Activated T-cell treated with anti-CD3 and anti-CD28 coated beads, Interleukin-2, amount 50 U/mL, for 72 hours (primary cell): ENCODE measurements at regions not wholly inside any gene's neighbourhood (a gene's known extent, or its start where the extent isn't known, plus 50 kb on each side); places are given as distances from the start of the nearest gene placed in this dataset.

Experiments used
- ATAC-seq, 2 donors: fragments of 150-1000 bp; cut with Tn5 transposase; replicated peaks in 1 of 2; 2 replicates each; pipeline ENCODE4 v1.10.0; 2021; ENCODE audit warnings: moderate library complexity in 2 of 2, mild to moderate bottlenecking in 1 of 2
- DNase-seq, 2 donors: peaks; one replicate each; pipeline ENCODE4 v3.0.0; 2021 to 2022; ENCODE audit warnings: mixed read lengths in 1 of 2
- H3K27ac Mint-ChIP-seq: one replicate; pipeline ENCODE4 v1.8.0; 2022; ENCODE audit warnings: mild to moderate bottlenecking, moderate library complexity, mixed read lengths
- H3K27me3 Mint-ChIP-seq: one replicate; pipeline ENCODE4 v1.8.0; 2022; ENCODE audit warnings: low read depth, mixed read lengths
- H3K36me3 Mint-ChIP-seq, 2 donors: one replicate each; pipeline ENCODE4 v1.8.0; 2022; ENCODE audit warnings: mixed read lengths in 2 of 2, mild to moderate bottlenecking in 1 of 2; ENCODE audit not compliant: insufficient read depth in 2 of 2
- H3K4me1 Mint-ChIP-seq: one replicate; pipeline ENCODE4 v1.8.0; 2022; ENCODE audit warnings: low read depth, mixed read lengths
- H3K4me3 Mint-ChIP-seq, 2 donors: one replicate each; pipeline ENCODE4 v1.8.0; 2022; ENCODE audit warnings: mild to moderate bottlenecking in 2 of 2, mixed read lengths in 2 of 2, moderate library complexity in 2 of 2
- H3K9me3 Mint-ChIP-seq, 2 donors: one replicate each; pipeline ENCODE4 v1.8.0; 2022; ENCODE audit warnings: mixed read lengths in 2 of 2

GRCh38 chr11:70646272-70647049 lies 248.1 kb downstream of the CTTN start:
- H3K27ac Mint-ChIP-seq = no peak overlapping the region
- no peaks in the 10 kb centered on the region for H3K36me3 Mint-ChIP-seq
- no peaks in the 10 kb centered on the region for H3K4me1 Mint-ChIP-seq
- DNase-seq (no peak), ATAC-seq (no peak)
- H3K4me3 Mint-ChIP-seq = no peak overlapping the region
- no peaks in the 10 kb centered on the region for H3K9me3 Mint-ChIP-seq
- peaks cover 27% of the 10 kb centered on the region for H3K27me3 Mint-ChIP-seq

GRCh38 chr11:70647188-70648166 lies 249.1 kb downstream of the CTTN start:
- Mint-ChIP-seq H3K4me3 (no peak overlapping the region), H3K27me3 (peaks cover 27% of the 10 kb centered on the region), H3K4me1 (no peaks in the 10 kb centered on the region), H3K27ac (no peak overlapping the region), H3K36me3 (no peaks in the 10 kb centered on the region), H3K9me3 (no peaks in the 10 kb centered on the region)
- ATAC-seq (no peak), DNase-seq (no peak)

DNA sequence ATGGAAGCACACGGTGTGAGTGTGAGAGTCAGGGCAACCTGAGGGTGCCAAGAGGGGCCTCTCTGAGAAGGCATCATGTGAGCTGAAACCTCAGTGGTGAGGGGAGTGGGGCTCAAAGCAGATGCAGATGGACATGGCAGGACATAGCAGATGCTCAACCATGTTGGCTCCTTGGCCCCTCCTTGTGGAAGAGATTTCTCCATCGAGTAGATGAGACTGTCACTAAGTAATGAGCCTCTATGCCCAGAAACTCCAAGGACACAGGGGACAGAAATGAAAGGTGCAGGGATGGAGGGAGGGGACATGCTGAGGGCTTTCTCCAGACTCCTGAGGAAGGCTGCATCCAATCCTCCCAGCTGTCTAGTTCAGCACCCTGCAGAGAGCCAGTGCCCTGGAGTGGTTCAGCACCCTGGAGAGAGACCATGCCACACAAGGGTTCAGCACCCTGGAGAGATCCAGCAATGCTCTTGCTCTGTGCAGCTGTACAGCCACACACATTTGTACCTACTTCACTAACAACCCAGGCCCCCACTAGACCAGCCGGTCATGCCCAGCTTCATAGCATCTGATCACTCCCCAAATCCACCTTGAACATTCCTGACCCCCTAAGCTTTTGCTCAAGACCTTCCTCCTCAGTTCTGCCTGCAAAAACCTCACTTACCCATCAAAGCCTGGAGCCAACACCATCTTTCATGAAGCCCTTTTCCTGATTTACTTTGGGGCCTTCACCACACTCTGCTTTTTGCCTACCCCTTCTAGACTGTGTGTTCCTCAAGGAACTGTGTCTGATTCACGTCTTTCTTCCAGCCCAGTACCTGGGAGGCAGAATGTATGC lies 252.0 kb downstream of the CTTN start:
- ATAC-seq = peak in 1 of 2 donors; percentile 32

DNA sequence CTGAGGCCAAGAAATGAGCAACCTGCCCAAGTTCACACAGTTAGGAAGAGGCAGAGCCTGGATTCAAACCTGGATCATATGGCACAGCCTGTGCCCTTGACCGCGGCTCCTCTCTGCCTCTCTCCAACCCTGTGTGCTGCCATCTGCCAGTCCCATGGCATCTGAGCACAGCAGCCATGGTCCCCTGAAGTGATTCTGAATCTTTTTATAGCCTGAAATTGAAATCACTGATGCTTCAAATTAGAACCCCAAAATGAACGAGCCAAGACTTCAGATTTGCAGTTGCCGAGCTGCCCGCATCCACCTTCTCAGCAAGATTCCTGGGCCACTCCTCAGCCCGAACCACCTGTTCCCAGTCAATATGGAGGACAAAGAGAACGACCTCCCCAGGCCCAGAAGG lies 252.7 kb downstream of the CTTN start:
- ATAC-seq = no peak
- Mint-ChIP-seq H3K27me3 (peaks cover 6% of the 10 kb centered on the region), H3K9me3 (no peaks in the 10 kb centered on the region), H3K4me3 (no peak overlapping the region), H3K4me1 (no peaks in the 10 kb centered on the region), H3K36me3 (no peaks in the 10 kb centered on the region), H3K27ac (no peak overlapping the region)
- DNase-seq = no peak

More for the DNA sequence above, 252.0 kb downstream of the CTTN start:
- H3K27me3 Mint-ChIP-seq = peaks cover 8% of the 10 kb centered on the region
- DNase-seq = peak; percentile 41 to 46
- no peaks in the 10 kb centered on the region for H3K36me3 Mint-ChIP-seq
- H3K4me3 Mint-ChIP-seq = no peak overlapping the region
- no peaks in the 10 kb centered on the region for H3K4me1 Mint-ChIP-seq
- no peaks in the 10 kb centered on the region for H3K9me3 Mint-ChIP-seq
- H3K27ac Mint-ChIP-seq = no peak overlapping the region

DNA sequence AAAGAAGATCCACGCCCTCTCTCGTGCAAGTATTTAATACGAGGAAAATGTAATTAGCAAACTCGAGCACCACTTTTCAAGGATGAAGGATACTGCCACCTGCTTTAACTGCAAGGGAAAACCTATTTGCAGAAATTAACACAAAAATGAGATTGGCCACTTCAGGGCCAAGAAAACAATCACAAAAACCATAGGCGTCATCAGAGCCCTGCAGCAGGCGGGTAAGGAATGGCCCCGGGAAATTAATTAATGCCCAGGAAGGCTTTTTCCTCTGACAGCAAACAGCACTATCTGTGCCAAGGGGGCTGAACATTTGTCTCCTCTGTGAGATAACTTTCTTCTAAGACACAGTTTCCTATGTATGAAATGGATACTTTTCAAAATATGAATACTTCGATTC lies 255.7 kb downstream of the CTTN start:
- ATAC-seq (no peak), DNase-seq (no peak)
- no peaks in the 10 kb centered on the region for H3K9me3 Mint-ChIP-seq
- H3K36me3 Mint-ChIP-seq = no peaks in the 10 kb centered on the region
- no peak overlapping the region for H3K4me3 Mint-ChIP-seq
- no peaks in the 10 kb centered on the region for H3K4me1 Mint-ChIP-seq
- no peak overlapping the region for H3K27ac Mint-ChIP-seq
- peaks cover 18% of the 10 kb centered on the region for H3K27me3 Mint-ChIP-seq

- no peaks in the 10 kb centered on the region for H3K4me1 Mint-ChIP-seq
- H3K4me3 Mint-ChIP-seq = no peak overlapping the region
- peaks cover 32% of the 10 kb centered on the region for H3K27me3 Mint-ChIP-seq
- no peaks in the 10 kb centered on the region for H3K9me3 Mint-ChIP-seq
- no peak overlapping the region for H3K27ac Mint-ChIP-seq
- ATAC-seq = no peak
- H3K36me3 Mint-ChIP-seq = no peaks in the 10 kb centered on the region
- DNase-seq = no peak
Observed at GRCh38 chr11:70655816-70656215, 257.5 kb downstream of the CTTN start.

- Mint-ChIP-seq H3K27ac (no peak overlapping the region), H3K36me3 (no peaks in the 10 kb centered on the region), H3K27me3 (peaks cover 37% of the 10 kb centered on the region), H3K4me3 (no peak overlapping the region), H3K4me1 (no peaks in the 10 kb centered on the region), H3K9me3 (no peaks in the 10 kb centered on the region)
- DNase-seq (no peak), ATAC-seq (no peak)
Observed at GRCh38 chr11:70656252-70656651, 257.9 kb downstream of the CTTN start.

- DNase-seq (no peak), ATAC-seq (no peak)
- H3K9me3 Mint-ChIP-seq = no peaks in the 10 kb centered on the region
- no peaks in the 10 kb centered on the region for H3K4me1 Mint-ChIP-seq
- H3K4me3 Mint-ChIP-seq = no peak overlapping the region
- no peaks in the 10 kb centered on the region for H3K36me3 Mint-ChIP-seq
- H3K27ac Mint-ChIP-seq = no peak overlapping the region
- peaks cover 55% of the 10 kb centered on the region for H3K27me3 Mint-ChIP-seq
Observed at GRCh38 chr11:70660059-70660888, 261.9 kb downstream of the CTTN start.

DNA sequence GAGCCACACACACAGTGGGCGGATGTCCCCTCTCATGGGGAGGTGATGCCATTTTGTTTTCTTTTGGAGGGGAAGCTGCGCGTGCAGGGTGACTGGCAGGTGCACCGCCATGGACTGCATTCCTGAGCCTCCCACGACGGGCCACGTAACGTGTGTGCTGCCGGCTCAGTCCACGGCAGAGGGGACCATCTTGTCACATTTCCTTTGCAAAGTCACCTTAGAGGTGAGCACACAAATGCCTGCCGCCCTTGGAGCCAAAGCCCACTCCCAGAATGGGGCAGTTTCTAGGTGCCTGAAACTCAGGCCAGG lies 262.5 kb downstream of the CTTN start:
- Mint-ChIP-seq H3K27ac (no peak overlapping the region), H3K4me3 (no peak overlapping the region), H3K36me3 (no peaks in the 10 kb centered on the region), H3K4me1 (no peaks in the 10 kb centered on the region), H3K9me3 (no peaks in the 10 kb centered on the region), H3K27me3 (peaks cover 56% of the 10 kb centered on the region)
- DNase-seq (no peak), ATAC-seq (no peak)

GRCh38 chr11:70661761-70662501 lies 263.6 kb downstream of the CTTN start:
- H3K9me3 Mint-ChIP-seq = no peaks in the 10 kb centered on the region
- H3K36me3 Mint-ChIP-seq = no peaks in the 10 kb centered on the region
- H3K4me3 Mint-ChIP-seq = no peak overlapping the region
- H3K27ac Mint-ChIP-seq = no peak overlapping the region
- H3K4me1 Mint-ChIP-seq = no peaks in the 10 kb centered on the region
- peaks cover 53% of the 10 kb centered on the region for H3K27me3 Mint-ChIP-seq
- no peak for ATAC-seq
- no peak for DNase-seq

- no peak for ATAC-seq
- H3K27ac Mint-ChIP-seq = no peak overlapping the region
- no peaks in the 10 kb centered on the region for H3K4me1 Mint-ChIP-seq
- H3K9me3 Mint-ChIP-seq = no peaks in the 10 kb centered on the region
- H3K36me3 Mint-ChIP-seq = no peaks in the 10 kb centered on the region
- H3K4me3 Mint-ChIP-seq = no peak overlapping the region
- H3K27me3 Mint-ChIP-seq = peaks cover 52% of the 10 kb centered on the region
- DNase-seq = no peak
Observed at GRCh38 chr11:70662691-70663098, 264.4 kb downstream of the CTTN start.

DNA sequence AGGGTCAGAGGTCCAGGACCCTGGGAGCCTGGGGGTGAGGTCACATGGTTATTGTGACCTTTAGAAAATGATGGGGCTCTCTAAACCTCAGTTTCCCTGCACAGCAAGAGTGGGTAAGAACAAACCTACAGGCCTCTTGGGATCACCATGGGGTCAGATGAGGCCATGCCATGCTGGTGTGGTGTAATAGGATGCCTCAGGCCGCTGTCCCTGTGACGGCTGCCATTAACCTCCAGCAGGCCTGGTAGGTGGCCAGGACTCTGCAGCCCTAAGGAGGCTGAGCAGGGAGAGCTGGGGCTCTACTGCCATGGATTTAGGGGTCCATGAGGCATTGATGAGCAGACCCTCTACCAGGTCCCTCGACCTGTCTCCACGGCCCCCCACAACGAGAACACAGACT lies 265.5 kb downstream of the CTTN start:
- H3K9me3 Mint-ChIP-seq = no peaks in the 10 kb centered on the region
- no peak for DNase-seq
- H3K4me3 Mint-ChIP-seq = no peak overlapping the region
- H3K27me3 Mint-ChIP-seq = peaks cover 52% of the 10 kb centered on the region
- no peak for ATAC-seq
- no peak overlapping the region for H3K27ac Mint-ChIP-seq
- no peaks in the 10 kb centered on the region for H3K4me1 Mint-ChIP-seq
- no peaks in the 10 kb centered on the region for H3K36me3 Mint-ChIP-seq
